GM23248 (cell line): ENCODE measurements at regions not wholly inside any gene's neighbourhood (a gene's known extent, or its start where the extent isn't known, plus 50 kb on each side); places are given as distances from the start of the nearest gene placed in this dataset.

Source experiments
- EZH2 ChIP-seq: fragments of 200-600 bp; sonication (generic); IDR thresholded peaks from 2 replicates; pipeline ENCODE4 v1.6.1; 2018; ENCODE audit warnings: antibody characterized with exemption, mild to moderate bottlenecking; ENCODE audit not compliant: insufficient read depth, poor library complexity, severe bottlenecking
- EZH2phosphoT487 ChIP-seq: fragments of 200-600 bp; sonication (generic); IDR thresholded peaks from 2 replicates; pipeline ENCODE4 v1.6.1; 2018; ENCODE audit warnings: antibody characterized with exemption, moderate library complexity, mild to moderate bottlenecking, low read depth; ENCODE audit not compliant: insufficient read depth

DNA sequence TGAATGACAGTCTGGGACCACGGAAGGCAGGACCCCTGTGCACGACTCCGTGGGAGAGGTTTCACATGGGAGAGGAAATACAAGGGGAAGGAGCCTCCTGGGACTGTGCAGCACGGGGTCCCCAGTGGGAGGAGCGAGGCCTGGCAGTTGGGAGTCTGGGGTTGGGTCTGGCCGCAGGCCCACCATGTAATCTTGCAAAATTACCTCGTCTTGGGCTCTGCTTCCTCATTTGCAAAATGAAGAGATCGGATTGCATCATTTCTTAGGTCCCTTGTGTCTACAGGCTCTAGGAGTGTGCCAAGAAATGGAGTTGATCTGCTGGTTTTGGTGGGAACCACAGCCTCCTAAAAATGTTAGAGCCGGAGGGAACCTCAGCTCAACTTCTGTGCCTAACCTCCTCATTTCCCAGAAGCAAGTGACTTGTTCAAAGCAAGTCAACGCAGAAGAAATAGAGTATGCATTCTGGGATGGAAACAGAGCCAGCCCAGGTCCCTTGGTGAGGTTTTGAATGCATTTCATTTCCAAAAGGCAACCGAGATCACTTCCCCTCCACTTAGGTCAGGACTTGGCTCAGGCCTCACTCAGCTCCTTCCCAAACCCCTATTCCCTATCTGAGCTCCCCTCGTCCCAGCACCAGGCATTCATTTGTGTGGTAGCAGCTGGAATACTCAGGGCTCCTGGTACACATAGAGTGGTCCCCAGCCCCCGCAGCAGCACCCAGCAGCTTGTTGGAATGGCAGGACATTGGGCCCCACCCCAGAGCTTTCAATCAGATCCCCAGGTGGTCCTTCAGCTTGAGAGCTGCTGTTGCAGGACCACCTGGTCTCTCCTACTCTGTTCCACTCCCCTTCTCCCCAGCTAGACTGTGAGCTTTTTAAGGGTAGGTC is 267.7 kb downstream of the XXYLT1 start:
- TF ChIP-seq EZH2 (no peak), EZH2phosphoT487 (no peak)
